ENCODE measurements at regions not wholly inside any gene's neighbourhood (a gene's known extent, or its start where the extent isn't known, plus 50 kb on each side); places are given as distances from the start of the nearest gene placed in this dataset.

- no peak for TF ChIP-seq CTCF (IDR thresholded peaks at IDR 0.05)
- TF ChIP-seq POLR2A (IDR thresholded peaks at IDR 0.05): no peak
Observed at GRCh38 chr2:145304501-145304900, 784.6 kb upstream of the ZEB2 start.

Measured in testis (tissue), 2 donors.